Activated T-cell treated with anti-CD3 and anti-CD28 coated beads, Interleukin-2, amount 50 U/mL, for 48 hours (primary cell): ENCODE measurements at regions not wholly inside any gene's neighbourhood (a gene's known extent, or its start where the extent isn't known, plus 50 kb on each side); places are given as distances from the start of the nearest gene placed in this dataset.

Source experiments
- DNase-seq, 2 experiments: peaks; one replicate each; pipeline ENCODE4 v3.0.0-alpha.2; 2020

GRCh38 chr16:6988846-6989245 is 343.8 kb upstream of the RBFOX1 start:
- DNase-seq = no peak

- no peak for DNase-seq
Measured at GRCh38 chr16:6977916-6978315, 354.7 kb upstream of the RBFOX1 start.

DNA sequence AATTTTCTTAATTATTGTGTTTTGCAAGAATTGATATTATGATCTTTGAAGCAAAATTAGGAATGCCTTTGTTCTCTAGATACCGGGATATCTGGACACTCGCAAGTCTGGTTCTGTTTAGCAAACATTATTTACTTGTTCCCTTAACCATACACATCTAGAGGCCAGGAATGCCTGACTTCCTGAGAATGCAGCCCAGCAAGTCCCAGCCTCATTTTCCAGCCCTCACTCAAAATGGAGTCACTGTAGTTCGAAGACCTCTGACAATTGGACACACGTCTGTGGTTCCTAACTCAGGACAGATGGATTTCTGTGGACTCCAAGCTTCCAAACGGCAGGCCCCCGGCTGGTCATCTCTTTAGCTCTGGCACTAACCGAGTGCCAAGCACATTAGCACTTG is 355.4 kb upstream of the RBFOX1 start:
- no peak for DNase-seq

- DNase-seq = no peak
Measured at GRCh38 chr16:6976716-6977115, 355.9 kb upstream of the RBFOX1 start.

- no peak for DNase-seq
Measured at GRCh38 chr16:6970171-6970857, 362.3 kb upstream of the RBFOX1 start.

- no peak for DNase-seq
Measured at GRCh38 chr16:6969594-6969993, 363.1 kb upstream of the RBFOX1 start.

GRCh38 chr16:6967796-6968320 is 364.8 kb upstream of the RBFOX1 start:
- no peak for DNase-seq

- no peak for DNase-seq
Measured at GRCh38 chr16:6966925-6967324, 365.7 kb upstream of the RBFOX1 start.

DNA sequence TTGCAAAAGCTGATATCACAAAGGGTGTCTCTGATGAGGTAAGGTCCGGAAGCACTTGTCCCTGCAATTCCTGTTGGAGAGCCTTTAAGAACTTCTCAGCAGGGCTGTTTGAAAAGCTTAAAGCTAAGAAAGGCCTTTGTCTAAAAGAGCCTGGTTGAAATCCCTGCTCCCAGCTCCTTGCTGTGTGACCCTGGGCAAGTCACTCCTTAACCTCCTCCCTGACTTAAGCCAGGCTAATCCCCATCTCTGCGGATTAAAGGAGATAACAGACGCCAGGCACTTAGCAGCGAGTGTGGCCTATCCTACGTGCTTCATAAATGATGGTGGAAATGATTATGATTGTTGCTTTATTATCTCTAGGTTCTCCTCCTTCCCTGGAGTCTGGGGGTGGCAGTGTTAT is 368.0 kb upstream of the RBFOX1 start:
- no peak for DNase-seq

- no peak for DNase-seq
Measured at GRCh38 chr16:6961704-6962103, 370.9 kb upstream of the RBFOX1 start.

GRCh38 chr16:6958184-6958583 is 374.5 kb upstream of the RBFOX1 start:
- DNase-seq = no peak

DNA sequence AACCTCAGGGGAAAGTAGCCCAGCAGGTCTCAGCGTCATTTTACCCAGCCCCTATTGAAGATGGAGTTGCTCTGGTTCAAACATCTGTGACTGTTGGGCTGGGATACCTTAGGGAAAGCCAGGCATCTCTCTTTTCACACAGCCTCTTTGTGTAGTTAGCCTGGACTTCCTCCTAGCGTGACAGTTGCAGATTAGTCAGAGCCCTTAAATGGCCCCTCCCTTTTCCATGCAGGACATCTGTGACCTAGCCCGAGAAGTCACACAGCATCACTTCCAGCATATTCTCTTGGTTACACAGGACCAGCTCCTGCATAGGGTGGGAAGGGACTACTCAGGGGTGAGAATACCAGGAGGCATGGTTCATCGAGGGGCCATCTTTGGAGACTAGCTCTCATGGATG is 375.0 kb upstream of the RBFOX1 start:
- no peak for DNase-seq

DNA sequence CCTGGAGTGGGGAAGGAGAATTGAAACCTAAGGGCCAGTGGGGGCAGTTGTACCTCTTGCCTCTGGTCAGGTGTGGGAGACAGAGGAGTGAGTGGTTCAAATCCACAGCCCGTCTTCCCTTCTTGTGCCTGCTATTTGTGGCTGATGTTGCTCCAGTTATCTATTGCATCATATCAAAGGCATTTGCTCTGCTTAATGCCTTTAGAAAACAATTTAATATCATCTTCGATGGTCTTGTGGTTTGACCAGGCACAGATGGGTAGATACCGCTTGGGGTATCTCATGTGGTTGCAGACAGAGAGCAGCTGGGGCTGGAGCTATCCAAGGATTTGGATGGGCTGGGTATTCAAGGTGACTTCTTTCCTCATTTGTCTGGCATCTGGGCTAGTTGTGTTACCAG is 376.1 kb upstream of the RBFOX1 start:
- no peak for DNase-seq

DNA sequence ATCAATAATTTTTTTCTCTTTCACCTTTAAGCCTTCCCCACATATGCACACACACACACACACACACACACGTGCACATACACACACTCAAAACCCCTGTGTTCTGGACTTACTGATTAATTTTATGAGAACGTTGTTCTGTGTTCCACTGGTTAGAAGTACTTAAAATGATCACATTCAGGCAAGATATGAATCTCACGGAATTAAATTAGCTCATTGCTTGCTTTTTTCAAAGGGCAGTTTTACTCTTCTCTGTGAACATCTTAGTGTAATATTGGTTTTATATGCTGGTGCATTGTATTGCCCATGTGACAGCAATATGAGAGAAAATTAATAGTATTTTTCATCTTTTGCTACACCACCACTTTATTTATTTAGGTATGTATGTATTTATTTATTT is 377.3 kb upstream of the RBFOX1 start:
- DNase-seq = no peak

DNA sequence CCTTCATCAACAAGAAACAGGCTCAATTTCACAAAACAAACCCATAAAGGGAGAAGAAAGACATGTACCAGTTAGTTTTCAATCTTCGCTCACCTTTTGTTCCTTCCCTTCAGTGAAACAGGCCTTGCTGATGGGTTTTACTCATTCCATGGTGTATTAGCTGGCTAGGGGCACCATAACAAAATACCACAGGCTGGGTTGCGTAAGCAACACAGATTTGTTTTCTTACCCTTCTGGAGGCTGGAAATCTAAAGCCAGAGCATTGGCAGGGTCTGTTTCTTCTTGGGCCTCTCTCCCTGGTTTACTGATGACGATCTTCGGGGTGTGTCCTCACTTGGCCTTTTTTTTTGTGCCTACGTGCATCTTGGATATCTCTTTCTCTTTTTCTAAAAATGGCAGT is 383.4 kb upstream of the RBFOX1 start:
- no peak for DNase-seq

DNA sequence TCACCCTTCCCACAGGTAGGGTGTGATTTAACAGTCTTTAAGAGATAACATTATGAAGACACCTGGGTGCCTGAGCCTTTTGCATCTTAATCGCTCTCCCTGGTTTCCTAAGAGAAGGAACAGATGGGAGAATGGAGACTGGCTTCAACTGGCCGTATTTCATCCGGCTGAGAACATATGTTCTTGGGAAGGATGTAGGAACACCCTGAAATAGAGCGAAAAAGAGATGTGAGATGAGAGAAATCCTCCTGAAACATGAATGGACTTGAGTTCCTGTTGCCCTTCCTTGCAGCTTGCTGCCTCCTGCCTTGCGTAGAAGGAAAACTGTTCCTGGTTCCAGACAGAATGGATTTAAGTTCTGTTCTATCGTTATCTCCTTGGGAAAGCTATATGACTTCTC is 385.4 kb upstream of the RBFOX1 start:
- DNase-seq = no peak

GRCh38 chr16:6946802-6947201 is 385.8 kb upstream of the RBFOX1 start:
- DNase-seq = no peak

DNA sequence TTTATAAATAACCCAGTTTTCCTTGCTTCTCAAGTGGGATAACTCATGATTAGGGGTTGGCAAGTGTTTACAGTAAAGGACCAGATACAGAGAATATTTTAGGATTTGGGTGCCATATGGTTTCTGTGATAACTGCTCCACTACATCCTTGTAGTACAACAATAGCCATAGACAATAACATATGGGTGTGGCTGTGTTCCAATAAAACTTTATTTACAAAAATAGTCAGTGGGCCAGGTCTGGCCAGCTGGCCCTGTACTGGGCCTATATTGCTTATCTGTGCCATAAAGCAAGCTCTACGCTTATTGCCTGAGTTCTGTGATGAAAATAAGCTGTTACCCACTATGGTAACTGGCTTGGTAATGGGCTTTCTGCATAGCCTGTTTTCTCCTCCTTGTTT is 386.5 kb upstream of the RBFOX1 start:
- DNase-seq = no peak

GRCh38 chr16:6940968-6941367 is 391.7 kb upstream of the RBFOX1 start:
- DNase-seq = no peak

- DNase-seq = no peak
Measured at GRCh38 chr16:6937641-6938040, 395.0 kb upstream of the RBFOX1 start.

DNA sequence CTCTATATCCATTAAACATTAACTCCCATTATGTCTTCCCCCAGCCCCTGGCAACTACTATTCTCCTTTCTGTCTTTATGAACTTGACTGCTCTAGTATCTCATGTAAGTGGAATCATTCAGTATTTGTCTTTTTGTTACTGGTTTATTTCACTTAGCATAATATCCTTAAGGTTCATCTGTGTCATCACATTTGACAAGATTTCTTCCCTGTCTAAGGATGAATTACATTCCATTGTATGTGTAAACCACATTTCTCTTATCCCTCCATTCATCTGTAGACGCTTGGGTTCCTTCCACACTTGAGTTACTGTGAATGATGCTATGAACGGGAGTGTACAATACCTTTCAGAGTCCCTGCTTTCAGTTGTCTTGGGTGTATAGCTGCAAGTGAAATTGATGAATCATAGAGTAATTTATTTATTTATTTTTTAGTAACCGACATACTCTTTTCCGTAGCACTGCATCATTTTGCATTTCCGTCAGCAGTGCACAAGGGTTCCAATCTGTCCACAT is 399.7 kb upstream of the RBFOX1 start:
- no peak for DNase-seq

- DNase-seq = no peak
Measured at GRCh38 chr16:6929868-6930267, 402.8 kb upstream of the RBFOX1 start.

DNA sequence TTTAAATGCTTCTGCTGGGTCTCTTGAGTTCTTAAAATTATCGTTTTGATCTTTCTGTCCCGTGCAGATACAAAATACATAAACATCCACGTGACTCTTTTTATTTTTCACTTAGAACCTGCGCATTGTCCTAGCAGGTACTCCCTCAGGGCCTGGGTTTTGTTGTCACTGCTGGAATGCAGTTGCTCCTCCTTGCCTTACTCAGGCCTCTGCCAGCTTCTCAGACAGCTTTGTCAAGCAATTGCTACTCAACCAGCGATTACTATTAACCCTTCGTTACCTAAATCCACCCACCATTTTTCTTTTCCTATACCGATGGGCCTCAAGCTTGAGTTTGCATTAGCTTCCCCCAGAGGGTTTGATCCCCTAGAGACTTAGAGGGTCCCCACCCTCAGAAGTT is 405.9 kb upstream of the RBFOX1 start:
- no peak for DNase-seq

DNA sequence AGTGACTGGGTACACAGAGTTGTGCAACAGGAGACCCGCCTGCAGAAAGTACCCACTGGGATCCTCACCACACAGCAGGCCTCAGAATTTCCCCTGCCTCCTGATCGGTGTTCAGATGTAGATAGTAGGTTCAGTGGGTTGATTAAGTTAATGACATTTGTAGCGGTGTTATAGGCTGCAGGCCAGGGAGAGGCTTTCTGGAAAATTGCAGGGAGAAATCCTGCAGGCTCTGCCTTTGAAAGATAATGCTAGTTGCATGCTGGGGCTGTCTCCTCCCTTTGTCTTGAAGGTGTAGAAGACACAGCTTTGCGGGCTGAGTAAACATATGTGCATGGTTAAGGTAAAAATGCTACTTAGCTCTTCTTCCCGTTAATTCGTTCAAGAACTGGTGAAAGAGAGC is 406.3 kb upstream of the RBFOX1 start:
- DNase-seq = no peak

DNA sequence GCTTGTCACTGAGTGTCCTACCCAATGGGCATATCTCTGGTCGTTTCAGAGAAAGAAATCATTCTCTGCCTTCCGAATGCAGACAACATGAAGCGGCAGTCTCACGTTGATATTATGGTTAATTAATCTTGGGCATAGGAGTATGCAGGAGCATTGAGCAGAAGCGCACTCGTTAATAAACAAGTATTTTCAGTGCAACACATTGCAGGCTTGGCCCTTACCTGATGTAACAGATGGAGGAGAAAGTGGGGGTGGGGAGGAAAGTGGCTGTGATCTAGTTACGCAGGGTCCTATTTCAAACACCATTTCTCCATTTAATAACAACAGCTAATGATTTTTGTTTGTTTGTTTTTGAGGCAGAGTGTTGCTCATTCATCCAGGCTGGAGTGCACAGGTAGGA is 414.0 kb upstream of the RBFOX1 start:
- DNase-seq = no peak
